ENCODE measurements at regions not wholly inside any gene's neighbourhood (a gene's known extent, or its start where the extent isn't known, plus 50 kb on each side); places are given as distances from the start of the nearest gene placed in this dataset.
A peak's percentile ranks its signal among the peaks of the same experiment; 100 is the strongest.

GRCh38 chr18:7492385-7492784 is 74.7 kb upstream of the PTPRM start:
- DNase-seq, result no peak

GRCh38 chr18:7497081-7497480 is 70.0 kb upstream of the PTPRM start:
- DNase-seq, result no peak

- DNase-seq, result no peak
Observed at GRCh38 chr18:7511106-7511505, 56.0 kb upstream of the PTPRM start.

GRCh38 chr18:7512348-7512747 is 54.8 kb upstream of the PTPRM start:
- DNase-seq, result peak; percentile 9

- no peak for DNase-seq
Observed at GRCh38 chr18:7512990-7513389, 54.1 kb upstream of the PTPRM start.

- DNase-seq, result no peak
Observed at GRCh38 chr18:7514796-7515440, 52.2 kb upstream of the PTPRM start.

GRCh38 chr18:7516266-7517117 is 50.6 kb upstream of the PTPRM start:
- no peak for DNase-seq
